GM18858 (cell line): ENCODE measurements at regions not wholly inside any gene's neighbourhood (a gene's known extent, or its start where the extent isn't known, plus 50 kb on each side); places are given as distances from the start of the nearest gene placed in this dataset.

Experiments used
- ATAC-seq: cut with Tn5 transposase; IDR thresholded peaks from one replicate; pipeline ENCODE4 v1.9.1; 2021; ENCODE audit not compliant: unreplicated experiment

DNA sequence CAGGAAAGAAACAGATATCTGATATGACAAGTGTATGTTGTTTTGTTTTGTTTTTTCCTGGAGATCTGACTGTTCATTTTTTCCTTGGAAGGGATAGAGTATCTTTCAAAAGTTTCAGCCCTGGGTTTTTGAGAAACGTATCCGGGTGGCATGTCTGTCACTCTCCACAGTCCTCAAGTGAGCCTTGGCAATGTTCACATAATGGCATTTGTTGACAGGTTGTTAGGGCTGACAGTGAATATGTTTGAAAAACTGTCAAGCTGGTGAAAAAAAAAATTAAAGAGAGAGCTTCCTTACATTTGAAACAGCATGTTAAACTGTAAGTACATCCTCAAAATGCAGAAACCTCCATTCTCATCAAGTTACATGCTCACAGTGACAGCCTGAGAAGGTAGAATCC, 113.0 kb upstream of the DYNLRB2 start:
- ATAC-seq: no peak

DNA sequence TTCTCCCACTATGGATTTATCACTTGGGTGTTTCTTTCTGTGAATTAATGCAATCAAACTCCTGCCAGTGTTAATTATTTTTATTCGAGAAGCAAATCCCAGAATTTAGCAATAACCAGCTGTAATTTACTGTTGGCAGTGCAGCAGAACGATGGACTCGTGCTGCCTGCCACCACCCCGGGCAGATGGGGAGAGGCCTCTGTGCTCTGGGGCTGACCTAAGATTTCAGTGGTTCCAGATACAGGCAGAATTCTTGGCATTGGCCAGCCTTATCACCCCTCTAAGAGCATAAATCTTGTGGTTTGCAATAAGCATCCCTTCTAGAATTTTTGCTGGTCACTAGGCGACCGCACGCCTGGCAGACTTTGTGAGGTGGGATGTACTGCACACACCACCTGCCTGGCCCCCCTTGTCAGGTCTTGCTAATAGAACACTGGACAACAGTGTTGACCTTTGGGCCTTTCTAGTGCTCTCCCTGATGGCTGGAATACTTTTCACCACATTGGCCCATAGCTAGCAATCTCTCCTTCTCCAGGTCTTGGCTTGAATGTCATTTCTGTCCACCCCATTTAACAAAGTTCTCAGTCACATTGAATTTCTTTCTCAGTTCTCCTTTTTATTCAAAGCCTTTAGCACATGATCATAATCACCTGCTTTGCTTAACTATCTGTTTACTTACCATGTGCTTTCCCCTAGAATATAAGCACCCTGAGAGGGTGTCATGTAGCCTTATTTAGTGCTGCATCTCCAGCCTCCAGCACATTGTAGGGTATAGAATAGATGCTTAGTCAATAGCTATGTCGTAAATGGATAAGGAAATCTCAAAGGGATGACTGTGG, 122.1 kb upstream of the DYNLRB2 start:
- ATAC-seq: no peak

DNA sequence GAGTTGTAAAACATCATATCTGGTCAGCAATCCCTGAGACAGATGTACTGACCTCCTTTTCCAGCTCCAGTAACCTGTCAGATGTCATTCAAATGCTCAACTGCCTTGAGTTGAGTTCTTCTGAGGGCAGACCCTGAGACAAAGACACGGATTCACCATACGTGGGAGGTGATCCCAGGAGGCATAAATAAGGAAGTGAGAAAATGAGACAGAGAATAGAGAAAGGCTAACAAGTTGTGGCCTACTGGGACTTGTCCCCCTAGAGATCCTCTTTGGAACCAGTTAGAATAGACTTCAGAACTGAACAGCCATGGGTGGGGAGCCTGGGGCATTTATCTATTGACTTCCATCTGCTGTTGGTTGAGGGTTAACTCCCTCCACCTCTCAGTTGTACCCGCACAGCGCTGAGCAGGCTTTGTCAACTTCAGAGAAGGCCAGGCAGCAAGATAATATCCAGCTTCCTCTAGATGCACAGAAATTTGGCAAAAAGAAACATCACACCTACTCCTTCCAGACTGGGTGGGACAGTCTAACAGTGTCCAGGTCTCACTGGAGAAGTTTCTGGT, 123.0 kb upstream of the DYNLRB2 start:
- ATAC-seq: no peak

DNA sequence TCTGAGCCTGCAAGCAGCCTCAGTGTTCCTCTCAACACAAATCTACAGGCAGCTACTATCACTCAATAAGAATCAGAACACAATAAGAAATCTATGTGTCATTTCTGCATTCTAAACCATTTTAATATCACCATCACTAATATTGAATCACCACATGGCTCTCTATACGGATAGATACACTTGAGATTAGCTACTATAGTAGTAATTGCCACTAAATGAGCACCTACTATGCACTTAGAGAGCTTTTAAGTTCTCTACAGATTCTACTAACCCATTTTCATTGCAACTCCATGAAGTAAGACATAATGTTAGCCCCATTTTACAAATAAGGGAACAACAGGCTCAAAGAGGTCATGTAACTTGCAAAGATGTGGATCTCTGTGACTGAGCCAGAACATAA, 132.8 kb upstream of the DYNLRB2 start:
- ATAC-seq: no peak

DNA sequence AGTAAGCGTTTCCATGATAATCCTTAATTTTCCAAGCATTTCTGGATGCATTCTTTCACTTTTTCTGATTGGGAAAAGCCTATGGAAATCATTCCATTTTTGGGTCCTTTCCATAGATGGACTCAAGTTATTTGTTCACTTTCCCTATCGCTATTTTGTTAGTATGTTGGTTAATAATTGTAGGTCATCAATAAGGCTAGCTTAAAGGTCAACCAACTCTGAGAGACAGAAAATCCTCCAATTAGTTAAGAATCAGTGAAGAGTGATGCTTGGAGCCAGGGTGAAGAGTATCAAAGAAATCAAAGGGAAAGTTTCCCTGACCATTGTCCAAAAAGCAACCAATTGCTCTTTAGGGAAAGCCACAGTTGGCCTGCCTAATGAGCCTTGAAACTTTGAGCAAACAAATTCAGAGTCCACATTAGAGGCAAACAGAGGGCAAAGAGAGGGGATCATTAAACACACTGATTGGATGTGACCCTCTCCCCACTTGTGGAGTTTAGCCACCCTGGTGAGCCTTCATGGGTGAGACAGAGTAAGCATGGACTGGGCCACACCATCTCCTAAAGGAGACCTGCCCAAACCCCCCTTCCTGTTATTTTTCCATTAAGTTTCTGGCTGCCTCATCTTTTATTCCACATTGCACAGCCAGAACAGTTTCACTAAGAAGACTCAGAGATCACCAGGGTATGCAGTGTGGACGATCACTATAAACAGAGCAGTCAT, 133.4 kb upstream of the DYNLRB2 start:
- ATAC-seq: no peak

DNA sequence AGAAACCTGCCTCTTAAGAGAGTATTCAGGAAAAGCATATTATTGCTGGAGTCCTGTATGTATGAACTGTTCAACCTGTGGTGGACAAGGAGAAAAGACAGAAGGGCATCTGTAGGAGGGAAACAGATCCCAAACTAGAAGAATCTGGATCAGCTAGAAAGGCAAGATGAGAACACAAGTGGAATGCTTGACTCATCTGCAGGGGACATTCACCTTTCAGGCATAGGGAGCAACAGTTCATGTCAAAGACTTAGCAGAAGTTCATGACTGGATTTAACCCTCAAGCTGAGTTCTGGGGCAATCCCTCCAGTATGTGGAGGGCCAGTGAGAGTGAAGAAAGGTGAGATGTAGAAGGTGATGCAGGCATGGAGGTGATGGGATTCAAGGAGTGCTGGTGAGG, 135.9 kb upstream of the DYNLRB2 start:
- ATAC-seq: no peak

DNA sequence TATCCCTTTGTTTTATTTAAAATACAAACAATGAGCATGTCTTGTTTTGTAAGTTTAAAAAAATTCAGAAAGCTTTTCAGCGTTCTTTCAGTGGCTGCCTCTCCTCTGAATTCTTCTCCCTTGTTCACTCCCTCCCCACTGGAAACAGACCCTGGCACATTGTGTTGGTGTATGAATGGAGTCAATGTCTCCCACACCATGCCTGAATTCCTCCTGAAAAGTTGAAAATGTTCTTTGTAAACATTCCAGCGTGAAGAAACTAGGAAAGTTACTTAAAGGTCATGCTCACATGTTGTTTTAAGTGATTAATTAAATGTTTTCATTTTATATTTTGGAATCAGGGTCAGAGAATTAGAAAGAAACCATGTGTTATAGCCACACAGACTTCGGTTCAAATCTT, 136.9 kb upstream of the DYNLRB2 start:
- ATAC-seq: no peak

DNA sequence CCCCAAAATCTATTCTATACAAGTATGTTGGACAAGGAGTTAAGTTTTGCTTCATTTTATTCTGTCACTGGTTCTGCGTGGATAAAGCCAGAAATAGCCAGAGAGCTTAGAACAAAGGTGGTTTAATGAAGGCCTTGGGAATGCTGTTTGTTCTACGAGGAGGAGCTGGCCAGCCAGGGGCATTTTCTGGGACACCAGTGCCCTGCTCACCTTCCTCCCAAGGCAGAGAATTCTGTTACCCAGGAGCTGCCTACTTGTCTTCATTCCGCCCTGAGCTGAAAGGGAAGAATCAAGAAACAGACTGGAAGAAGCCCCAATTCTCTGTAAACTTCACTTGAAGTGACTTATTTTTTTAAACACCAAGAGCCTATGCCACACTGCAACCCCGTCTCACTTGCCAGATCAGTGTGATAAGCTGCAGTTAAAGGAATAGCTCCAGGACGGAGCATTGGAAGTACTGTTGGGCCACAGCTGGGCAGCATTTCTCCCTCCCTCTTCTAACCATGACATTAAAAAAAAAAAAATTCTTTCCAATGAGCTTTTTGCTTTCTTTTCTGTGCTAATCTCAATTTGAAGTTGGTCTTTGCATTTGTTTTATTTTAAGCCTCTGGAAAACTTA, 149.8 kb upstream of the DYNLRB2 start:
- ATAC-seq: no peak

DNA sequence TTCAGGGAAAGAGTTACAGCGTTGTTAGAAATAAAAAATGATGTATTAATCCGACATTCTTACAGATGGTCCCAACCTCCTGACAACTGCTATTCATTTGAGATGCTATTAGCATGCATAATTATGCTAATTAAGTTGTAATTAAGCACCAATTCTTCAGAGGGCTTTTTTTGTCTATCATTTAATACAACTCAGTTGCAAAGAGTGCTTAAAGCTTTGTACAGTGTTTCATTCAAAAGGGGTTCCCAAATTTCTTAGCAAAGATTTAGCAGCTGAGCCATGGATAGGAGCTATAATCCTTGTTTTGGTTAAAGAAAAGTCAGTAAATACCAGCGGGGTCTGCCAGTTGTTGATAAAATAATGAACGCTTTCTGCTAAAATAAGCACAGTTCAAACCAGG, 150.7 kb upstream of the DYNLRB2 start:
- ATAC-seq: no peak

DNA sequence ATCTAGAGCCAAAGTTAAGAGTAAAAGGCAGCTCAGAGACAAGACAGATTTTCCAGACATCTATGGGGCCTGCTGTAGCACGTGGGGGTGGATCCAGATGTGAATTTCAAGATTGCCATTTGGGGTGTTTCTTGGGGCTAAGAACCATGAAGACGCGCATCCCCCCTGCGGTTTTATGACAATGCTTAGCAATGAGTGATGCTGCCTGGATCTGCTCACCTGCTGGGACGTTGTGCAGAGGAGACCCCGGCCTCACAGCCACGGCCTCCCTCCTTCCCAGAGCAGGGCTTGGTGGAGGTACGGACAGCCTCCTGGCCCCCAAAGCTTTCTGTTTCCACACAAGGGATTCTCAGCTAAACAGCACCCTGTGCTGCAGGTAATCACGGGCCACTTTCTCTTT, 151.5 kb upstream of the DYNLRB2 start:
- ATAC-seq: no peak

DNA sequence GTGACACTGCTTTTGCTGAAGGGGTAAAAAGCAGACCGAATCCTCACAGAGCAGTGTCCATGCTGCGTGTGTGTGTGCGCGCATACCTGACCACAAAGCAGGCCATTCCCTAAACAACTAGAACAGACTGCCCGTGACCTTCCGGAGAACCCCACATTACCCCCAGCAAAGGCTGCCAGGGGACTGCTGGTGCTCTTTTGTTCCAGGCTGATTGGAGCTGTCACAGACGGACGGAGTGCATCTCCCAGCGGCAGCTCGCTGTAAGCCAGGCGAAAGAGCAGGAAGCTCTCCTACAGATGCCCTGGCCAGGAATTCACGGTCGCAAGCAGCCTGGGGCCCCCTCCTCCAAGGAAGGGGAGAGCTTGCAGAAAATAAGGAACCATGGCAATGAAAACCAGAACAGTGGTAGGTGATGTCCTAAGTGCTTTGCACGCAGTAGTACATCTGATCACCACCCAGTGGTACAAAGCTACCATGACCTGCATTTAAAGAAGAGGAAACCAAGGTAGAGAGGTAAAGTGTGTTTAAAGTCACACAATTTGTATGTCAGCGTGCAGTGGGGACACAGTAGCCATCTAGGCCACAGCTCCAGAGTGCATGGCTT, 153.4 kb upstream of the DYNLRB2 start:
- ATAC-seq: no peak

DNA sequence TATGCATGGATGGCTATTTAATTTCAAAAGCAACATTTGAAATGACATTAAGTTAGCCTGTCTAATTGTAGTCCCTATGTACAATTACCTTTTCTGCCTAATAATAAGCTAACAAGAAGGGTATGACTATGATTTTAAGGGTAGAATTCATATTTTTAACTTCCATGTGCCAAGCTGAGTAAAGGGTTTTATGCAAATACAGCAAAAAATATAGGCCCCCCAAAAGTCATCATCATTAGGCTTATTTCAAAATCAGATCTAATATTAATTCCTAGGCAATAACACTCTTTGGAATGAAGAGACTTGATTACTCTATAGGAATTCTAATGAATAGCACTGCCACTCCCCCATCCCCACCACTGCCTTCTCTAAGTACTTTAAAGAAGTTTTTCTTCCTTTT, 155.9 kb upstream of the DYNLRB2 start:
- no peak for ATAC-seq

DNA sequence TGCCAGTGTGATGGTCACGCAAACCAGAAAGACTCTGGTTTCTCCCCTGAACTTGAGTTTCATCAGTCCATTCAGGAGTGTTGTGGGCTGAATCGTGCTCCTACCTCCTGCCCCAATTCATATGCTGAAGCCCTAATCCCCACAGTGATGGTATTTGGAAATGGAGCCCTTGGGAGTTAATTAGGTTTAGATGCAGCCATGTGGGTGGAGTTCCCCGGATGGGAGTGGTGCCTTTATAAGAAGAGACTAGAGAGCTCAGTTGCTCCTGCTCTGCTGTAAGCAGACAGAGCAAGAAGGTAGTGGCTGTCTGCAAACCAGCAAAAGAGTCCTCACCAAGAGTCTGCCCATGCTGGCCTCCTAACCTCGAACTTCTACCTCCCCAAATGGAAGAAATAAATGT, 160.3 kb upstream of the DYNLRB2 start:
- ATAC-seq: no peak

DNA sequence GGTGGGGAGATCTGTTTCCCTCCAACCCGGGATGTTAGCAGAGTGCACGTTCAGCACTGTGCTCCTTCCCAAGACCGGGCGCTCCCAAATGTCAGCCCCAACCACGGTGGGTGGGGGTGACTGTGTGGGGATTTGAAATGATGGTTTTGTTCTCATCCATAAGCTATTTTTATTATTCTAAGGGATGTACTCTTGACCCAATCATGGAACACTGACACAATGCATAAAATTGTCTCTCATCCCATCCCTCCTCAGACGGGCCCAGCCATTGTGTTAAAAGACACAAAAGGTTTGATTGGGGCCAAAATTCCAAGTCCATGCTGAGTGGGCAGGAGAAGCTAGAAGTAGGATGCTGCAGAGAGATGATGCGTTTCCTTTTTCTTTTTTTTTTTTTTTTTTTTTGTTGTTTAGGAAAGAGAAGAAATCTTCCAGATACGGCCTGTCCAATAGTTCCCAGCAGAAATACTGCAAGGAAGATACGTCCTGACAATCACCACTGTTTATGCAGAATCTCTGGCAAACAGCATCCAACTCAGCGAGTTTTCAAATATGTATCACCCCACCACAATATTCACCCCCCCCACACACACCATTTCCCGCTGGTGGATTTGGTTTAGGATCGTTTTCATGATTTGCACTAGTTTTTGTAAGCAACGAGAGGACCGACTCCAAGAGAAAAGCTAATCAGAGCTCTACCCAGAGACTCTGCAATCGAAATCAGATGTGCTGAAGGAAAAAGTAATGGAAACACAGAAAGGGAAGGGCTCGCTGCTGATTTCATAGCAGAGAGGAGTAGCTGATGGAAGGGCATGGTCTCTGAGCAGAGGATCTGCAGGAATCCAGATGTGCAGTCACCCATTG, 163.5 kb upstream of the DYNLRB2 start:
- no peak for ATAC-seq

DNA sequence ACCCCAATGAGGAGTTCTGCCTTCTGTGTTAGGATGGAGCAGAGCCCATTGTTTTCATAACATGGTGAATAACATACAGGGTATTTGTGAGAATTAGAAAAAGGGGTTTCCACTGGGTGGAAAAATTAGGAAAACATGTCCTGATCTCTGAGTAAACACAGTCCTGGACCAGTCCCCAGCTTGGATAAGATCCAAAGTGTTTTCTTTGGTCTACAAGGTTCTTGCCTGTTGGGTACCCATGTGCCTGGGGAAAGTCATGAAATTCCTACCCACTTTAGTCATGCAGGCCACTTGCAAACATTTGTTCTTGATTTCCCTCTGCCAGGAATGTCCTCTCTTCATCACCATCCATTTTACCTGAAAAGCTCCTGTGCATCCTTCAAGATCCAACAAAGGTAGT, 164.8 kb upstream of the DYNLRB2 start:
- no peak for ATAC-seq

DNA sequence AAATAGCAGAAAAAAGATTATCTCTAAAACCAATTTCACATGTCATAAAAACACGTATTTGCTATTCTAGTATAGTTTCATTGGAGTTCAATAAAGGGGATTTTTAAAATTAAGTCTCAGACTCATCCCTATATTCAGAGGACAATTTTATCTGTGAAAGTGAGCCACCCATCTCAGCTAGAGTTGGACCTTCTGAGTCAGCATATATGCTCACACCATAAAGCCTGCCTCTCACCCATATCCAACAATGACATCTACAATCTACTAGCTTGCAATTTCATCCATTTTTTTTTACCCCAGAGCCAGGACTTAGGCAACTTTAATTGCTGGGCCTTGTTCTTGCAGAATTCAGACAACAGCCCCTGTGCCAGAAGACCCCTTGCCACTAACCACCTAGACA, 165.3 kb upstream of the DYNLRB2 start:
- no peak for ATAC-seq

DNA sequence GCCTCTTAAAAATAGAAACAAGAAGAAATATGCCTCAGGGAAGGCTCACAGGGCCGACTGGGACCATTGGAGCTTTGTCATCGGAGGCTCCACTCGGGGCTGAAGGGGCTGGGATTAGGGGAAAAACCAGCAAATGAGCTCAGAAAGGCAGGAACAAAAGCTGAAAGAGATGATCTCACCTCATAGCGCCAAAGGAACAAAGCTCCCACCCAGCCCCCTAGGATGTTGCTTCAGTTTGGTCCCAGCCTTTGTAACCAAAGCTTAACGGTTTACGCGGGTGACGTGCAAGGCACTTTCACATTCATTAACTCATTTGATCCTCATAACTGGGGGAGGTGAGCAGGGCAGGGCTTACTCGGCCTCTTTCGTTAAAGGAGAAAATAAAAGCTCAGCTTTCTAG, 168.5 kb upstream of the DYNLRB2 start:
- no peak for ATAC-seq

DNA sequence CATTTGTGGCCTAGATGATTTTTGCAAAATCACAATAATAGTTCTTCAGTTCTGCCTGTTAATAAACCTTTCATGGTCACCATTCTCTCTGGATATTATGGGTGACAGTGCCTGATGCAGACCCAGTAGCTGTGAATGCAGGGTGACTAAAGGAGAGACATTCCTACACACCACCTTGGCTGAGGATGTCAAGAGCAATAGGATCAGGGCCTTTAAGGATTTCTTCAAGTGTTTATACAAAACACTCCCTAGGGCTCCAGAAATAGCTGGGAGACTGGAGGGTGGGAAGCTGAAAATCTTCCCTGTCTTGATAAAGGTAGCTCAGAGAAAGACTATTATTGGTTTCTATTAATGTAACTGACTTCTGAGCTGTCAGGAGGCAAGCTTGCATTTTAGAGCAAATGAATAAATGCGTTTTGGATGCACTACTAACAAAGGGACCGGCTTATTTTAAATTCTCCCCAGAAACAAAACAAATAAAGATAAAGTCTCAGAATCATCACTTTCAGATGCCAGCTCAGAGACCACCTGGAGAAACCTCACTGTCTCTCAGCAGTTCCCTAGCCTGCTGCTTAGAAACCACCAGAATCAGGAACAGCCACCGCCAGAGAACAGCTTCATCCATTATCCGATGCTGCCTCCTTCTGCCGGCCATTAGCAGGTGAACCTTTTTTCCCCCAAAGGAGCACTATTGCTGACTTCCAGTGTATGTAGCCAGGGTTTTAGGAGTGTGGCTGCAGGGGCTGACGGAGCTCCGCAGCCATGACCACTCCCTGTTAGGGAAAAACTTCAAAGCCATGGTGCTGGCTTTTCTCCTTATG, 171.4 kb upstream of the DYNLRB2 start:
- ATAC-seq: no peak

DNA sequence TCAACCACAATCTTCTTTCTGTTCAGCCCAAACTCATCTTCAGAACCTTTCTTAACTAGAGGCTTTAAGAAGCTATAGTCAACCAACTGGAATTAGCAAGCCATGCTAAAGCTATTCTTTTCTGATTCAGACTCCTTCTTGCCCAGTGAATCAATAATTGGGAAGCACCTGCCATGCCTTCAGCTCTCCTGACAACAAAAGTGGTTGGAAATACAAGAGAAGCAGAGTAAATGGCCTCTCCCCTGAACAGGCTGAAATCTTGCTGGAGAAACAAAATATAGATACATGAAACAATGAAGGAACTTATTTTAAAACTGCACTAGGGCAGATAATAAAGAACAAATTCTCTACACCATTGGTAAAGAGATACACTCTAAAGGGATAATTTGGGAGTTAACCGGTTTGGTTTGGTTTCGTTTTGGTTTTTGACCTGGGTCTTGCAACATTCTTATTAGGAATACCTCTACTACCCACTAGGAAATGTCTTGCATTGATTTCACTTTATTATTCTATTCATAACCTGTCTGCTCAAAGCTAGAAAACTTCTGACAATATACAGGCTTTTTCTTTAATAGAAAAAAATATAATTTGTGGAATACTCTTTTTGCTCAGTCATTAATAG, 173.6 kb upstream of the DYNLRB2 start:
- no peak for ATAC-seq
